HepG2 (cell line): ENCODE measurements at regions not wholly inside any gene's neighbourhood (a gene's known extent, or its start where the extent isn't known, plus 50 kb on each side); places are given as distances from the start of the nearest gene placed in this dataset.

ENCODE experiments used
- ATAC-seq: fragments of 200-7000 bp; cut with Tn5 transposase; 3 replicates; pipeline ENCODE4 v1.9.1; 2020; ENCODE audit warnings: mild to moderate bottlenecking, moderate library complexity
- BruUV-seq: library from RNA; stranded (reverse); fragments of 400-500 nt; replicated peaks from 2 replicates; lab custom pipeline; 2021; lab: Mats Ljungman, UMichigan
- CTCF ChIA-PET: fragments of 300-600 bp; formaldehyde crosslinking; extraction: SDS; loops from one replicate; lab custom pipeline; 2021; ENCODE audit warnings: low total read pairs, inconsistent platforms, low intra/inter-chr PET ratio; lab: Yijun Ruan, JAX
- POLR2A ChIA-PET: fragments of 350-600 bp; sonication (Branson Sonifier 250); formaldehyde crosslinking; loops from one replicate; lab custom pipeline; 2020; ENCODE audit warnings: antibody characterized with exemption, inconsistent platforms; lab: Yijun Ruan, JAX
- DNase-seq: peaks from one replicate; pipeline ENCODE4 v3.0.0-alpha.2; 2015; ENCODE audit warnings: low spot score
- FAIRE-seq: peaks from 3 replicates; lab custom pipeline; 2011; peaks lifted over from hg19 to GRCh38; lab: Jason Lieb, UNC
- H2AFZ ChIP-seq: one replicate; pipeline ENCODE4 v1.6.1; 2011; ENCODE audit warnings: low read length, inconsistent platforms
- H3K27ac ChIP-seq: fragments of 300-600 bp; 3 replicates; pipeline ENCODE4 v1.8.0; 2011; ENCODE audit warnings: mixed run types, mild to moderate bottlenecking, mixed read lengths, low read length, inconsistent platforms; ENCODE audit not compliant: insufficient read depth; ENCODE audit errors: extremely low read length
- H3K27me3 ChIP-seq, 2 experiments: fragments of 200-600 bp in 1 of 2; 2 replicates in 1 of 2; 3 replicates in 1 of 2; pipeline versions ENCODE4 v1.6.0 to v1.8.0; 2011; ENCODE audit warnings: low read length in 2 of 2, mild to moderate bottlenecking in 2 of 2, moderate library complexity in 2 of 2, inconsistent platforms in 1 of 2; ENCODE audit not compliant: insufficient read depth in 2 of 2, control insufficient read depth in 1 of 2
- H3K36me3 ChIP-seq, 2 experiments: fragments of 200-600 bp in 1 of 2; replicated peaks in 1 of 2; 2 replicates in 1 of 2; 3 replicates in 1 of 2; pipeline versions ENCODE4 v1.5.1 to v1.8.0; 2011; ENCODE audit warnings: low read length in 2 of 2, inconsistent platforms in 1 of 2; ENCODE audit not compliant: insufficient read depth in 2 of 2, control insufficient read depth in 1 of 2
- H3K4me1 ChIP-seq: 2 replicates; pipeline ENCODE4 v1.5.1; 2012; ENCODE audit warnings: low read length, inconsistent platforms; ENCODE audit not compliant: insufficient read depth
- H3K4me2 ChIP-seq: 2 replicates; pipeline ENCODE4 v1.6.0; 2011; ENCODE audit warnings: low read depth, low read length, inconsistent platforms
- H3K4me3 ChIP-seq, 3 experiments: fragments of 200-600 bp in 1 of 3; sonication (generic), shearing (Covaris generic) in 1 of 3; replicated peaks in 1 of 3; 2 replicates each; pipeline ENCODE4 v1.5.1; 2011 to 2016; ENCODE audit warnings: low read length in 3 of 3, inconsistent platforms in 2 of 3, low read depth in 2 of 3, mild to moderate bottlenecking in 2 of 3, control low read depth in 1 of 3, mixed read lengths in 1 of 3; ENCODE audit not compliant: insufficient read depth in 1 of 3
- H3K79me2 ChIP-seq: one replicate; pipeline ENCODE4 v1.6.1; 2011; ENCODE audit warnings: low read length, inconsistent platforms; ENCODE audit not compliant: insufficient read depth
- H3K9ac ChIP-seq: 2 replicates; pipeline ENCODE4 v1.6.0; 2011; ENCODE audit warnings: mild to moderate bottlenecking, low read depth, low read length, inconsistent platforms; ENCODE audit not compliant: insufficient read depth
- H3K9me3 ChIP-seq: 2 replicates; pipeline ENCODE4 v1.5.1; 2012; ENCODE audit warnings: mild to moderate bottlenecking, low read length
- H4K20me1 ChIP-seq: 2 replicates; pipeline ENCODE4 v1.6.0; 2011; ENCODE audit warnings: inconsistent platforms, mild to moderate bottlenecking, low read length, moderate library complexity; ENCODE audit not compliant: insufficient read depth
- MEIS1 ChIP-seq: sonication (generic); formaldehyde crosslinking; IDR thresholded peaks from 2 replicates; pipeline ENCODE4 v1.9.0; 2021; ENCODE audit warnings: mild to moderate bottlenecking, missing genetic modification reagents, moderate library complexity, borderline replicate concordance
- ZNF274 ChIP-seq: sonication (generic); formaldehyde crosslinking; IDR thresholded peaks from 2 replicates; pipeline ENCODE4 v1.5.1; 2020; ENCODE audit warnings: mild to moderate bottlenecking, missing genetic modification reagents
- ZNF33B ChIP-seq: sonication (generic); formaldehyde crosslinking; IDR thresholded peaks from 2 replicates; pipeline ENCODE4 v1.5.1; 2020; ENCODE audit warnings: mild to moderate bottlenecking, missing genetic modification reagents
- WGBS: methylation state at CpG from one replicate; pipeline ENCODE4 v1.1.6; 2017; ENCODE audit warnings: low lambda C conversion rate; 5-methylcytosine and 5-hydroxymethylcytosine counted together
- in situ Hi-C: cut with HindIII; loops from 2 replicates; pipeline ENCODE4 v1.10.0; 2017; ENCODE audit warnings: low pct_unique_long_range_greater_than_20kb; ENCODE audit not compliant: extremely low pct_ligation_motif_present
- intact Hi-C: fragments of 100-400 bp; cut with micrococcal nuclease; formaldehyde crosslinking; loops from one replicate; pipeline ENCODE4 v1.10.0; 2022; ENCODE audit not compliant: unreplicated experiment
- TF ChIP-seq, protein P1 (sequence below): sonication (generic); formaldehyde crosslinking; IDR thresholded peaks from 2 replicates; pipeline ENCODE4 v1.5.0; 2020; ENCODE audit warnings: missing genetic modification reagents
- TF ChIP-seq, protein P2 (sequence below): sonication (generic); formaldehyde crosslinking; IDR thresholded peaks from 2 replicates; pipeline ENCODE4 v1.8.0; 2022; ENCODE audit warnings: missing genetic modification reagents, mild to moderate bottlenecking, moderate library complexity, borderline replicate concordance

DNA sequence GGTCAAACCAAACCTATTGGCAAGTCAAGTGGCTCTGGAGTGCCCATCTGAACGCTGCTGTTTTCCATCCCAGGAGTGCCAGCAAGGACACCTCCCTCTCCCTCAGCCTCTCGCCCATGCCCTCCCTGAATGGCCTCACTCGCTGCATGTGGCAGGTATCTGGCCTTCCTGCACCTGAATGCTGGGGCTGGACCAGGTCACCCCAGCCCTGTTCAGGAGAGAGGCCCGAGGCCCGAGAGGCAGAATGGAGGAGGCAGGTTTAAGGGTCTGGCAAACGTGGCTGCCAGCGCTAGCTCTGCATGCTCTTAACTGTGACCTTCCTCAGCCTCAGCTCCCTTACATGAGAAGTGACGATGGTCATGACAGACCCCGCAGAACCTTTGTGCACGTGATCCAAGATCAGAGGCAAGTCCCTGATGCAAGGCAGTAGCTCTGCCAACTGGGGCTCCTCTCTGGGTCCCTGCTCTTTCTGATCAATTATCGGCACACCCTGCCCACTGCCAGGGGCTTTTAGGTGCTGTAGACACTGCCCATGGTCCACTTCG, 295.7 kb upstream of the ZMIZ1 start:
- POLR2A ChIA-PET = no interaction called here
- no peak overlapping the region for H2AFZ ChIP-seq
- H3K4me2 ChIP-seq = no peak overlapping the region
- ATAC-seq = no peak
- no peaks in the 10 kb centered on the region for H3K36me3 ChIP-seq
- CTCF ChIA-PET = no interaction called here
- WGBS = 62% methylated on average over 7 of the region's 12 CpGs
- no peak overlapping the region for H3K4me3 ChIP-seq
- H3K27ac ChIP-seq = no peak overlapping the region
- in situ Hi-C loops (no loop called here), intact Hi-C loops (loop anchor here (10.0 kb wide), 2 partner anchors 118 to 282 kb away; no protein-coding TSS in a partner anchor)
- no peak overlapping the region for H3K9ac ChIP-seq
- H3K9me3 ChIP-seq = no peaks in the 10 kb centered on the region
- no peak for DNase-seq
- no peaks in the 10 kb centered on the region for H3K79me2 ChIP-seq
- peaks cover 24% of the 10 kb centered on the region for H3K4me1 ChIP-seq
- H4K20me1 ChIP-seq = no peaks in the 10 kb centered on the region
- H3K27me3 ChIP-seq = peaks cover 0 to 9% of the 10 kb centered on the region in 2 experiments; a peak in 3 of 5 replicates
- no TSS peak for BruUV-seq
- no peak for FAIRE-seq
- no peak for TF ChIP-seq MEIS1
- TF ChIP-seq, protein P1, sequence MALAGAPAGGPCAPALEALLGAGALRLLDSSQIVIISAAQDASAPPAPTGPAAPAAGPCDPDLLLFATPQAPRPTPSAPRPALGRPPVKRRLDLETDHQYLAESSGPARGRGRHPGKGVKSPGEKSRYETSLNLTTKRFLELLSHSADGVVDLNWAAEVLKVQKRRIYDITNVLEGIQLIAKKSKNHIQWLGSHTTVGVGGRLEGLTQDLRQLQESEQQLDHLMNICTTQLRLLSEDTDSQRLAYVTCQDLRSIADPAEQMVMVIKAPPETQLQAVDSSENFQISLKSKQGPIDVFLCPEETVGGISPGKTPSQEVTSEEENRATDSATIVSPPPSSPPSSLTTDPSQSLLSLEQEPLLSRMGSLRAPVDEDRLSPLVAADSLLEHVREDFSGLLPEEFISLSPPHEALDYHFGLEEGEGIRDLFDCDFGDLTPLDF (CRISPR knock-in tag) = no peak
- no peak for TF ChIP-seq ZNF33B (CRISPR knock-in tag)
- TF ChIP-seq, protein P2, sequence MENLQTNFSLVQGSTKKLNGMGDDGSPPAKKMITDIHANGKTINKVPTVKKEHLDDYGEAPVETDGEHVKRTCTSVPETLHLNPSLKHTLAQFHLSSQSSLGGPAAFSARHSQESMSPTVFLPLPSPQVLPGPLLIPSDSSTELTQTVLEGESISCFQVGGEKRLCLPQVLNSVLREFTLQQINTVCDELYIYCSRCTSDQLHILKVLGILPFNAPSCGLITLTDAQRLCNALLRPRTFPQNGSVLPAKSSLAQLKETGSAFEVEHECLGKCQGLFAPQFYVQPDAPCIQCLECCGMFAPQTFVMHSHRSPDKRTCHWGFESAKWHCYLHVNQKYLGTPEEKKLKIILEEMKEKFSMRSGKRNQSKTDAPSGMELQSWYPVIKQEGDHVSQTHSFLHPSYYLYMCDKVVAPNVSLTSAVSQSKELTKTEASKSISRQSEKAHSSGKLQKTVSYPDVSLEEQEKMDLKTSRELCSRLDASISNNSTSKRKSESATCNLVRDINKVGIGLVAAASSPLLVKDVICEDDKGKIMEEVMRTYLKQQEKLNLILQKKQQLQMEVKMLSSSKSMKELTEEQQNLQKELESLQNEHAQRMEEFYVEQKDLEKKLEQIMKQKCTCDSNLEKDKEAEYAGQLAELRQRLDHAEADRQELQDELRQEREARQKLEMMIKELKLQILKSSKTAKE (CRISPR knock-in tag) = no peak
- no peak for TF ChIP-seq ZNF274 (CRISPR knock-in tag)
- TF ChIP-seq, all 625 proteins: peak for 0
